HFFc6 (cell line): ENCODE measurements at regions not wholly inside any gene's neighbourhood (a gene's known extent, or its start where the extent isn't known, plus 50 kb on each side); places are given as distances from the start of the nearest gene placed in this dataset.

Source experiments
- DNase-seq: peaks from one replicate; pipeline ENCODE4 v3.0.0-alpha.2; 2018
- H3K27ac Mint-ChIP-seq: 2 replicates; pipeline ENCODE4 v1.8.0; 2020; ENCODE audit warnings: mild to moderate bottlenecking, mixed read lengths
- H3K27me3 Mint-ChIP-seq: 2 replicates; pipeline ENCODE4 v1.8.0; 2021; ENCODE audit warnings: mild to moderate bottlenecking, moderate library complexity, mixed read lengths; ENCODE audit not compliant: insufficient read depth
- H3K36me3 Mint-ChIP-seq: 2 replicates; pipeline ENCODE4 v1.8.0; 2021; ENCODE audit warnings: low read depth, mixed read lengths
- H3K4me1 Mint-ChIP-seq: 2 replicates; pipeline ENCODE4 v1.8.0; 2020; ENCODE audit warnings: low read depth, mixed read lengths
- H3K4me3 Mint-ChIP-seq: 2 replicates; pipeline ENCODE4 v1.8.0; 2020; ENCODE audit warnings: mild to moderate bottlenecking, moderate library complexity, mixed read lengths
- H3K9me3 Mint-ChIP-seq: 2 replicates; pipeline ENCODE4 v1.8.0; 2020; ENCODE audit warnings: mild to moderate bottlenecking, mixed read lengths
- CTCF ChIP-seq: fragments of 200-600 bp; sonication (generic); IDR thresholded peaks from 2 replicates; pipeline ENCODE4 v1.5.0; 2021; ENCODE audit warnings: antibody characterized with exemption, mild to moderate bottlenecking

GRCh38 chr3:191944835-191945234 lies 483.9 kb downstream of the PYDC2 start:
- Mint-ChIP-seq H3K4me1 (no peaks in the 10 kb centered on the region), H3K4me3 (no peak overlapping the region), H3K36me3 (no peaks in the 10 kb centered on the region), H3K27me3 (no peaks in the 10 kb centered on the region), H3K9me3 (no peaks in the 10 kb centered on the region; the same call in 1 of the 2 replicates), H3K27ac (no peak overlapping the region)
- TF ChIP-seq CTCF, result no peak
- DNase-seq, result no peak

GRCh38 chr3:191952186-191952585 lies 491.2 kb downstream of the PYDC2 start:
- no peak overlapping the region for H3K4me3 Mint-ChIP-seq
- peaks cover 8% of the 10 kb centered on the region; the same call in 1 of the 2 replicates for H3K4me1 Mint-ChIP-seq
- TF ChIP-seq CTCF, result no peak
- no peak overlapping the region for H3K27ac Mint-ChIP-seq
- H3K27me3 Mint-ChIP-seq, result no peaks in the 10 kb centered on the region
- DNase-seq, result no peak
- no peaks in the 10 kb centered on the region for H3K36me3 Mint-ChIP-seq
- H3K9me3 Mint-ChIP-seq, result peaks cover 10% of the 10 kb centered on the region

GRCh38 chr3:191952609-191953008 lies 491.6 kb downstream of the PYDC2 start:
- Mint-ChIP-seq H3K36me3 (no peaks in the 10 kb centered on the region), H3K4me3 (no peak overlapping the region), H3K27me3 (no peaks in the 10 kb centered on the region), H3K27ac (no peak overlapping the region), H3K9me3 (peaks cover 10% of the 10 kb centered on the region; the same call in 1 of the 2 replicates), H3K4me1 (peaks cover 8% of the 10 kb centered on the region; the same call in 1 of the 2 replicates)
- TF ChIP-seq CTCF, result no peak
- DNase-seq, result no peak

- no peak overlapping the region for H3K27ac Mint-ChIP-seq
- H3K27me3 Mint-ChIP-seq, result no peaks in the 10 kb centered on the region
- peaks cover 9% of the 10 kb centered on the region for H3K9me3 Mint-ChIP-seq
- H3K4me3 Mint-ChIP-seq, result 0 out of 2 replicates have a peak overlapping the region, but pooled peaks have one; percentile 29
- no peak for DNase-seq
- no peak for TF ChIP-seq CTCF
- H3K4me1 Mint-ChIP-seq, result peaks cover 24% of the 10 kb centered on the region; the same call in 1 of the 2 replicates
- no peaks in the 10 kb centered on the region for H3K36me3 Mint-ChIP-seq
Observed at GRCh38 chr3:191958980-191959671, 498.2 kb downstream of the PYDC2 start.

- no peak for DNase-seq
- no peak for TF ChIP-seq CTCF
- no peak overlapping the region for H3K27ac Mint-ChIP-seq
- H3K36me3 Mint-ChIP-seq, result no peaks in the 10 kb centered on the region
- peaks cover 24% of the 10 kb centered on the region; the same call in 1 of the 2 replicates for H3K4me1 Mint-ChIP-seq
- H3K4me3 Mint-ChIP-seq, result no peak overlapping the region
- no peaks in the 10 kb centered on the region for H3K27me3 Mint-ChIP-seq
- peaks cover 9% of the 10 kb centered on the region for H3K9me3 Mint-ChIP-seq
Observed at GRCh38 chr3:191959876-191960413, 499.0 kb downstream of the PYDC2 start.
